HG03432 (cell line): ENCODE measurements at regions not wholly inside any gene's neighbourhood (a gene's known extent, or its start where the extent isn't known, plus 50 kb on each side); places are given as distances from the start of the nearest gene placed in this dataset.

Experiments
- ATAC-seq: cut with Tn5 transposase; IDR thresholded peaks from one replicate; pipeline ENCODE4 v1.9.1; 2021; ENCODE audit warnings: mild to moderate bottlenecking, moderate library complexity; ENCODE audit not compliant: unreplicated experiment

DNA sequence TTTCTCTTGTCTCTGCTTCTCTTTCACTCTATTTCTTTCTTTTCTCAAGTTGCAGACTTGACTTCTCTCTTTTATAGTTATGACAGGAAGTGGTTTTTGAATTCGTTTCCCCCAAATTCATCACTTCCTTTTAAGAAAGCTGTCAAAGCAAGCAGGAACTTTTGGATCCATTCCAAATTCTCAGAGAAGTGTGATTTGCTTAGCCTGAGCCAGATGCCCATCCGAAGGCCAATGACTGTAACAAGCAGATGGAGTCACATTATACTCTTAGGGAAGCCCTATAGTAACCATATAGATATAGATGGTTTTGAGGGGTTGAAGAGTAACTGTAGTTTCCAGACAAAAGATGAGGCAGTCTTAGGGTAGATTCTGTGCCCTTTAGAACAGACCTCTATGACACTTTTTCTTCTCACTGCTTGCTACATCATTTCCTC is 592.0 kb upstream of the KCNMB2 start:
- ATAC-seq: no peak

DNA sequence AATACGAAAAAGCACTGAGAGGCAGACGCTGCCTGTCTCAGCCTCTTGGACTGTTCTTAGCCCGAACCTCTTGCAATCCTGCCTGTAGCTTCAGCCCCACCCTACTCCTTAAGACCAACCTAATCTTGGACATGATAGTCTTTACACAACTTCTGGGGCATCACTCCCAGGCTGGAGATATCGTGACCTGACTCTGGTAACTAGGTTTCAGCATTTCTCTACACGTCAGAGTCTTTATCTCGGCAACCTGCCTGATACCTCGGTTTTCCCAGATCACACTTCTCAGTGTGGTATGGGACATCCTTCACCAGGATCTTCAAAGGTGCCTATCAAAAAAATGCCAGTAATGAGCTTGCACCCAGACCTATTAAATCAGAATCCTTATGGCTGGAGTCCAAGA is 590.2 kb upstream of the KCNMB2 start:
- no peak for ATAC-seq

DNA sequence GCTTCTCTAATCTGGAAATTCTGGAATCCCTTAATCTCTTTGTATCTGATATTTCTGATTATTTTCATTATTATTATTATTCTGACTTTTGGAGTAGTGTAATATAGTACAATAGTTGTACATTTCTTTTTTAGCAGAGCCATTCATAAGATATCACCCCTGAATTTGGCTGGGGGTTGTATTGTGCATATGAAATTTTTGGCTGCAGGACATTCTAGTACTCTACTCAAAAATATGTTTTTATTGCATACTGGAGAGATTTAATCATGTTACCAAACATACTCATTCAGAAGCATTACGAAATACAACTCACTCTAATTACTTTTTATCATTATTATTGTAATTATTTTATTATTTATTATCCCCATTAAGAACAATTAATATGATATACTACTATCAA is 589.7 kb upstream of the KCNMB2 start:
- no peak for ATAC-seq

- ATAC-seq: no peak
These were observed 589.3 kb upstream of the KCNMB2 start for GRCh38 chr3:177946936-177947335.

GRCh38 chr3:177947901-177948300 is 588.3 kb upstream of the KCNMB2 start:
- no peak for ATAC-seq

- ATAC-seq: peak; percentile 45
These were observed 587.4 kb upstream of the KCNMB2 start for GRCh38 chr3:177948716-177949425.

DNA sequence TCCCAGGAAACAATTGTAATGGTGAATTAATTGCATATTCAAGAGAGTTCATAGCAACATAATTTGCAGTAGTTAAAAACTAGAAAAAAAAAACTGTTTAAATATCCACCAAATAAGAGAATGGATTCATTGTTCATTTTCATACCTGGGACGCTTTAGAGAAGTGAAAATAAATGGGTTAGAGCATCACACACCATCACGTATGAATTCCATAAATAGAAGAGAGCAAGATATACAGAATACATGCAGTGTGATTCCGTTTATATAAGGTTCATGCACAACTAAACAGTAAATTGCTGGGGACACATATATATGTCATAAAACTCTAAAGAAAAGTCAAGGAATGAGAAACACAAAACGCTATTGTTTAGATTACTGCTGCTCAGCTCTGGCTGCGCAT is 577.0 kb upstream of the KCNMB2 start:
- no peak for ATAC-seq

- ATAC-seq: no peak
These were observed 576.2 kb upstream of the KCNMB2 start for GRCh38 chr3:177960014-177960413.

DNA sequence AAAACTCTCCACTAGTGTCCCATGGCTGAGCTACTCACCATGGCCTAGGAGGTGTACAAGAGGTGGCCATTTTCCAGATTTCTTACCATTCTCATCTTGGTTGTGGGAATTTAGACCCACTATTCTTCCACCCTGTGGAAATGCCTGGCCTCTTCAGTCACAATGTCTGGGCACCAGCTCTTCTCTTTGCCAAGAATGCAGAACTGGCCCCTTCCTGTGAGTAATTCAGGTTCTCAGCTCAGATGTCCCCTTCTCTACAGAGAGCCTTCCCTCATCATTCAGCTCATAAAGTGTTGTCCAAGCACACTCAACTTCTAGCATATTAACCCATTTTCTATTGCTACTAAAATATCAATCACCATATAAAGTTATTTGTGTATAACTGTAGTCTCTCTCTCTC is 575.5 kb upstream of the KCNMB2 start:
- ATAC-seq: no peak

- no peak for ATAC-seq
These were observed 574.5 kb upstream of the KCNMB2 start for GRCh38 chr3:177961784-177962183.

DNA sequence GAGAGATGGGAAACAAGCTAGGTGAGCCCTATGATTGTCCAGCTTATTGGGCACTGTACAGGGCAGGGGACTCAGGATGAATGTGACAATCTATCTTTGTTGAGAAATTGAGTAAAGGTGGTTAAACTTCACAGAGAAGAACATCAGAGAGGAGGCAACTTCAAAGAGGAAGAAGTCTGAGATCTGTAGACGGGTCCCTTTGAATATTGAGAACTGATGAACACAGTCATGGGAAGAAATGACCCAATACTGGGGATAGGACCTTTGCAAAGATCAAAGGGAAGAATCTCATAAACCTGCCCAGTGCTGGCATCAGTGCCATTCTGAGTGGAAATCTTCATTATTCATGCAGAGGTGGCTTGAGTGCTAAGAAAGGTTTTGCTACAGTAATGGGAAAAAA is 569.7 kb upstream of the KCNMB2 start:
- no peak for ATAC-seq

GRCh38 chr3:177968891-177969290 is 567.3 kb upstream of the KCNMB2 start:
- ATAC-seq: no peak

GRCh38 chr3:177973241-177973840 is 562.9 kb upstream of the KCNMB2 start:
- ATAC-seq: no peak

DNA sequence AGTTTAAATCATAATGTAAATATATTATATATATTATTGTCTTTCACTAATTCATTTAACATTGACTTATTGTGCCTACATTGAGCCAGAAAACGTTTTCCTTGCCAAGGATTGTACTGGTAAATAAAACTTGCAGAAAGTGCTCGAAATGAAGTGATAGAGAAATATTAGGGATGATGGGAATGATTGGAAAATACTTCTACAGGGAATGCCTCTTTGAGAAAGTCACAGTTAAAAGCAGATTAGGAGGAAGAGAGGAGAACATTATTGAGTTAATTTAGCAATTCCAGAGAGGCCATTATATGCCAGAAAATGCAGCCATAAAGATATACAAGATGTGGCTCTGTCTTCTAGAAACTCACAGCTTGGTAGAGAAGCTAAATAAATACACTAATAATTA is 560.0 kb upstream of the KCNMB2 start:
- no peak for ATAC-seq

- no peak for ATAC-seq
These were observed 559.4 kb upstream of the KCNMB2 start for GRCh38 chr3:177976866-177977265.

GRCh38 chr3:177977381-177978158 is 558.7 kb upstream of the KCNMB2 start:
- ATAC-seq: no peak

DNA sequence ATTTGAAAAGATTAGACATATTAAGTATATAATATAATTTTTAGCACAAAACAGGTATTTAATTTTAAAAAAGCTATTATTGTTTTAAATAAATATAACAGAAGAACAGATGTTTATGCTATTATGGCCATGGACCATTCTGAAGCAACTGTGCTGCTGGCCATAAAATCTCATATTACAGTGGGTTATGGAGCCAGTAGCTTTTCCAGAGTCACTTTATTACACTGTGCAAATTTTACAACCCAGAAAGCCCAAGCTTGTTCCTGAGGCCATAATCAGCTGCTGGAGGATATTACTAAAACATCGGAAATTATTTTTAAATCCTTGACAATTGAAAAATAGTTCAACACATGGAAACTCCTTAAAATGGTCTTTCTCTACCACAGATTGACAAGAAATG is 557.3 kb upstream of the KCNMB2 start:
- no peak for ATAC-seq

GRCh38 chr3:177979703-177980102 is 556.5 kb upstream of the KCNMB2 start:
- ATAC-seq: no peak

DNA sequence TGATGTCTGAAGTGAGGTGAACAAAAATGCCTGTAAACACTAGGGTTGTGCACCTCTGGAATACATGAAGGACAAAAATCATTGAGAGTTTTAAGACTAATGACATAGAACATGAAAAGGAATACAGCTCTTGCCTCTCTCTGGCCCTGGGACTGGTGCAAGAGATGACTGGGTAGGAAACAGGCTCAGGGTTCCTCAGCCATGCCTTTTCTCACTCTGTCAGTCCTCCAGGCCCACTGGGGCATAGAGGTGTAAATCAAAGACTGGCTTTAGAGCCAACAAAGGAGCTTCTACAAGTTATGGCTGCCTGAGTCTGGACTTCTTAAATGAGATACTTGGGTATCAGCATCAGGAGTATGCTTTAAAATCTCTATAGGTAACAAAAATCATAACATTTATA is 554.7 kb upstream of the KCNMB2 start:
- no peak for ATAC-seq

DNA sequence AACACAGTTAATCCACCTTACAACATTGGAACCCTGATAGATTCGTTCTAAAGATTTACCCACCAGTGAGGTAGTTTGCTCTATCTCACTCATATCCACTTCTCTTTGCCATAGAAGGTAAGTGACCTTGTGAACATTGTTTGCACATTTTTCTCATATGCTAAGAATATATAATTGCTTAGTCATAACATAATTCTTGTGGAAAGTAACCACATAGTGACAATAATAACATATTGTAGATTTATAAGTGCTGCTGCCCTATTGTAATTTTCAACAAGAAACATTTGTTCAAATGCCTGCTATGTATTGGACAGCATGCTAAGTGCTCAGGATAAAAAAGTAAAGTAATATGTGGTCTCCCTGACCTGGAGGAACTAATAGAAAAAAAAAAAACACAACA is 554.2 kb upstream of the KCNMB2 start:
- no peak for ATAC-seq

DNA sequence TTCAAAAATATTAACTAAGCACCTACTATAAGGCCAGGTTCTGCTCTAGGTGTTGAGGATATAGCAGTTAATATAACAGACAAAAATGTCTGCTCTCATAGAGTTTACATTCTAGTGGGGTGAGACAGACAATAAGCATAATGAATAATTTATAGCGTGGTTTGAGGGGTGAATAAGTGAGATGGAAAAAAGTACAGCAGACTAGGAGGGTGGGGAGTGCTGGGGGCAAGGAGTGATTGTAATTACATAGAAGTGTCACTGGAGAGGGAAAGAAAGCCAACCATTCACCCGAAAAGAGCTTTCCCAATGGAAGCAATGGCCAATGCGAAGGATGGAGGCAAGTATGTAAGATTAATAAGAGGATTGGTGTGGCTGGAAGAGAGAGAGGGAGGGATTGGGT is 552.9 kb upstream of the KCNMB2 start:
- ATAC-seq: no peak
